ENCODE measurements at regions not wholly inside any gene's neighbourhood (a gene's known extent, or its start where the extent isn't known, plus 50 kb on each side); places are given as distances from the start of the nearest gene placed in this dataset.

- TF ChIP-seq CTCF (IDR thresholded peaks at IDR 0.05), result no peak
- TF ChIP-seq POLR2A (IDR thresholded peaks at IDR 0.05), result no peak
These were observed 110.3 kb upstream of the MAP4K4 start for GRCh38 chr2:101587251-101587650.
